K562 (cell line): ENCODE measurements at regions not wholly inside any gene's neighbourhood (a gene's known extent, or its start where the extent isn't known, plus 50 kb on each side); places are given as distances from the start of the nearest gene placed in this dataset.

Experiments
- CHD7 ChIP-seq: fragments of 200-600 bp; sonication (generic); IDR thresholded peaks from one replicate; pipeline ENCODE4 v1.6.1; 2012; ENCODE audit warnings: mild to moderate bottlenecking, low read depth, low read length, inconsistent platforms
- ETV5 ChIP-seq: sonication (generic); formaldehyde crosslinking; IDR thresholded peaks from 2 replicates; pipeline ENCODE4 v1.4.0; 2020; ENCODE audit warnings: low read depth, mild to moderate bottlenecking, missing genetic modification reagents
- NFATC3 ChIP-seq: fragments of 450-650 bp; IDR thresholded peaks from 2 replicates; pipeline ENCODE4 v1.6.1; 2017; ENCODE audit warnings: mild to moderate bottlenecking
- RB1 ChIP-seq: fragments of 450-650 bp; IDR thresholded peaks from 2 replicates; pipeline ENCODE4 v1.6.1; 2017; ENCODE audit warnings: low read depth, mild to moderate bottlenecking
- ZBTB9 ChIP-seq: fragments of 450-650 bp; formaldehyde crosslinking; IDR thresholded peaks from 2 replicates; pipeline ENCODE4 v1.4.0; 2020; ENCODE audit warnings: mild to moderate bottlenecking, moderate library complexity
- TF ChIP-seq, protein P1 (sequence below): fragments of 250-450 bp; sonication (Bioruptor Pico); IDR thresholded peaks from 2 replicates; pipeline ENCODE4 v1.5.0; 2021

DNA sequence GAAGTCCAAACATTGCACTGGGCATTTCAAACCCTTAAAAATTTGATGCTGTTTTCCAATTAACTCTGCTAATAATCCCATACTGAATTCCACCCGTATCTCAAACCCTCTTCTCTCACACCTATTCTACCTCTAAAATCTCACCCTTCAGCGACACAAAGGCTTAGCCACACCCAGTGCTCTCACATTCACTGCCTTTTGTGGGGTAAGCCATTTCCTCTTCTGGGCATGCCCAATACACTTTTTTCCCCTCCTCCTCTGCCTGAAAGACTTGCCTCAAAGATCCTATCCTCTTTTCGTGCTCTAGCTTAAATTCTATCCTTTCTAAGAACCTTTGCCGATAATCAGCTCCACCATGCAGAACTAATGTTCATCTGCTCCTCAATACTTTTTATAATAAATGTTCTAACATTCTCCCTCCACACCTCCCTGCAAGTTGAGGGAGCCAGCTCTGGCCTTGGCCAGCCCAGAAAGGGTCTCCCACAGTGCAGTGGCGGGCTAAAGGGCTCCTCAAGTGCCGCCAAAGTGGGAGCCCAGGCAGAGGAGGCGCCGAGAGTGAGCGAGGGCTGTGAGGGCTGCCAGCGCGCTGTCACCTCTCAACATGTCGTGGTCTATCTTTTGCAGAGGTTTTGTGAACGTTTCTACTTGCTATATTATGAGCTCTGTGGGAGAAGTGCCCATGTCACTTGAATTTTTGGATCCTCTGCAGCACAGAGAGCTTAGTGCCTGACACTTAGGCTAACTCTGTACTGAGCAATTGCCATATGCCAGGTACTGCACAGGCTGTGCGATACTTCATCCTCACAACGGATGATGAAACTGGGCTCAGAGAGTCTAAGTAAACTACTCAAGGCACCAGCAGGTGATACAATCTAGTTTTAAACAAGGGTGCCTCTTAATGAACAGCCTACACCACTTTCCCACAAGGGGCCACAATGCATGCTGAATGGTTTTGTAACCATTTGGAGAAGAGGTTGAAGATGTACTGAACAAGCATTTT lies 53.6 kb upstream of the BCL6 start (continued):
- no peak for TF ChIP-seq CHD7
- no peak for TF ChIP-seq RB1
- TF ChIP-seq, protein P1, sequence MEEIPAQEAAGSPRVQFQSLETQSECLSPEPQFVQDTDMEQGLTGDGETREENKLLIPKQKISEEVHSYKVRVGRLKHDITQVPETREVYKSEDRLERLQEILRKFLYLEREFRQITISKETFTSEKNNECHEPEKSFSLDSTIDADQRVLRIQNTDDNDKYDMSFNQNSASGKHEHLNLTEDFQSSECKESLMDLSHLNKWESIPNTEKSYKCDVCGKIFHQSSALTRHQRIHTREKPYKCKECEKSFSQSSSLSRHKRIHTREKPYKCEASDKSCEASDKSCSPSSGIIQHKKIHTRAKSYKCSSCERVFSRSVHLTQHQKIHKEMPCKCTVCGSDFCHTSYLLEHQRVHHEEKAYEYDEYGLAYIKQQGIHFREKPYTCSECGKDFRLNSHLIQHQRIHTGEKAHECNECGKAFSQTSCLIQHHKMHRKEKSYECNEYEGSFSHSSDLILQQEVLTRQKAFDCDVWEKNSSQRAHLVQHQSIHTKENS (CRISPR knock-in tag) = no peak
- no peak for TF ChIP-seq NFATC3
- TF ChIP-seq ETV5 (CRISPR knock-in tag) = no peak
- no peak for TF ChIP-seq ZBTB9 (CRISPR knock-in tag)
